Stimulated activated naive CD8-positive, alpha-beta T cell treated with anti-CD3 and anti-CD28 coated beads, Interleukin-15, Interleukin-2, amounts not matched to agents 100 U/mL and 50 U/mL, for 24 hours (primary cell): ENCODE measurements at regions not wholly inside any gene's neighbourhood (a gene's known extent, or its start where the extent isn't known, plus 50 kb on each side); places are given as distances from the start of the nearest gene placed in this dataset.
"Not testable (repeated sequence)": the region's sequence is repeated elsewhere in the genome, so short reads cannot be mapped to it uniquely, and the experiment has no call there.

Source experiments
- ATAC-seq: fragments of 150-1000 bp; cut with Tn5 transposase; one replicate; pipeline ENCODE4 v1.10.0; 2021
- DNase-seq: peaks from one replicate; pipeline ENCODE4 v3.0.0; 2021

GRCh38 chr20:60171313-60171712, 213.1 kb downstream of the CDH26 start:
- ATAC-seq (no peak), DNase-seq (no peak)

- ATAC-seq (no peak), DNase-seq (no peak)
Observed at GRCh38 chr20:60171738-60172137, 213.5 kb downstream of the CDH26 start.

- no peak for ATAC-seq
Observed at GRCh38 chr20:60172346-60172984, 214.2 kb downstream of the CDH26 start.

GRCh38 chr20:60177080-60177479, 218.9 kb downstream of the CDH26 start:
- no peak for ATAC-seq
- no peak for DNase-seq

More at GRCh38 chr20:60172346-60172984, 214.2 kb downstream of the CDH26 start:
- no peak for DNase-seq

GRCh38 chr20:60180986-60181385, 222.8 kb downstream of the CDH26 start:
- DNase-seq (no peak), ATAC-seq (no peak)

GRCh38 chr20:60186412-60186811, 228.2 kb downstream of the CDH26 start:
- DNase-seq (no peak), ATAC-seq (no peak)

- no peak for DNase-seq
- no peak for ATAC-seq
Observed at GRCh38 chr20:60187683-60188082, 229.5 kb downstream of the CDH26 start.

- no peak for ATAC-seq
- no peak for DNase-seq
Observed at GRCh38 chr20:60191014-60191413, 232.8 kb downstream of the CDH26 start.

- DNase-seq = no peak
- ATAC-seq = no peak
Observed at GRCh38 chr20:60192326-60192725, 234.1 kb downstream of the CDH26 start.

GRCh38 chr20:60199132-60199531, 240.9 kb downstream of the CDH26 start:
- ATAC-seq, DNase-seq: not testable (repeated sequence)

GRCh38 chr20:60199866-60200265, 241.6 kb downstream of the CDH26 start:
- ATAC-seq = no peak
- DNase-seq = no peak

- DNase-seq (no peak), ATAC-seq (no peak)
Observed at GRCh38 chr20:60200305-60200918, 242.2 kb downstream of the CDH26 start.

GRCh38 chr20:60201198-60201835, 243.1 kb downstream of the CDH26 start:
- ATAC-seq = no peak
- DNase-seq = no peak

GRCh38 chr20:60202046-60202445, 243.8 kb downstream of the CDH26 start:
- DNase-seq (no peak), ATAC-seq (no peak)

GRCh38 chr20:60203451-60203850, 245.2 kb downstream of the CDH26 start:
- ATAC-seq (no peak), DNase-seq (no peak)

- DNase-seq (no peak), ATAC-seq (no peak)
Observed at GRCh38 chr20:60204601-60205000, 246.4 kb downstream of the CDH26 start.

GRCh38 chr20:60206259-60206658, 248.0 kb downstream of the CDH26 start:
- ATAC-seq (no peak), DNase-seq (no peak)

- ATAC-seq (no peak), DNase-seq (no peak)
Observed at GRCh38 chr20:60209048-60209447, 250.8 kb downstream of the CDH26 start.

GRCh38 chr20:60210779-60211617, 252.8 kb downstream of the CDH26 start:
- peak; percentile 71 for ATAC-seq
- peak; percentile 71 for DNase-seq

- DNase-seq = no peak
- no peak for ATAC-seq
Observed at GRCh38 chr20:60211618-60212463, 253.6 kb downstream of the CDH26 start.

GRCh38 chr20:60212695-60213094, 254.5 kb downstream of the CDH26 start:
- ATAC-seq (no peak), DNase-seq (no peak)
